Caco-2 (cell line): ENCODE measurements at regions not wholly inside any gene's neighbourhood (a gene's known extent, or its start where the extent isn't known, plus 50 kb on each side); places are given as distances from the start of the nearest gene placed in this dataset.
A peak's percentile ranks its signal among the peaks of the same experiment; 100 is the strongest.

ENCODE experiments used
- BruUV-seq: library from RNA; stranded (reverse); fragments of 400-500 nt; replicated peaks from 2 replicates; lab custom pipeline; 2021; lab: Mats Ljungman, UMichigan
- CTCF ChIA-PET: fragments of 300-600 bp; sonication (Branson Sonifier 250); formaldehyde crosslinking; loops from one replicate; lab custom pipeline; 2022; ENCODE audit warnings: antibody characterized with exemption; lab: Charles Lee
- POLR2A ChIA-PET: fragments of 300-600 bp; sonication (Branson Sonifier 250); formaldehyde crosslinking; loops from one replicate; lab custom pipeline; 2022; ENCODE audit warnings: antibody characterized with exemption; lab: Charles Lee
- DNase-seq, 2 experiments: peaks; one replicate each; pipeline versions ENCODE4 v3.0.0 to v3.0.0-alpha.2; 2020 to 2022
- H3K27me3 ChIP-seq: replicated peaks from 2 replicates; pipeline ENCODE4 v1.6.0; 2011; ENCODE audit warnings: low read length; ENCODE audit not compliant: control insufficient read depth, insufficient read depth
- H3K36me3 ChIP-seq: 2 replicates; pipeline ENCODE4 v1.5.1; 2011; ENCODE audit warnings: low read length; ENCODE audit not compliant: control insufficient read depth, insufficient read depth
- H3K4me1 ChIP-seq: fragments of 250-450 bp; sonication (Bioruptor Pico); 2 replicates; pipeline ENCODE4 v1.5.1; 2020; ENCODE audit warnings: mild to moderate bottlenecking
- H3K4me3 ChIP-seq: 2 replicates; pipeline ENCODE4 v1.5.1; 2011; ENCODE audit warnings: low read depth, mild to moderate bottlenecking, control low read depth, low read length
- H3K9me3 ChIP-seq: fragments of 250-450 bp; sonication (Bioruptor Pico); 2 replicates; pipeline ENCODE4 v1.5.1; 2020; ENCODE audit warnings: mild to moderate bottlenecking, moderate library complexity
- H3K27ac Mint-ChIP-seq: one replicate; pipeline ENCODE4 v1.8.0; 2022; ENCODE audit warnings: mixed read lengths; ENCODE audit not compliant: unreplicated experiment
- H3K27me3 Mint-ChIP-seq: one replicate; pipeline ENCODE4 v1.8.0; 2022; ENCODE audit warnings: mixed read lengths; ENCODE audit not compliant: insufficient read depth, unreplicated experiment
- H3K36me3 Mint-ChIP-seq: one replicate; pipeline ENCODE4 v1.8.0; 2022; ENCODE audit warnings: mild to moderate bottlenecking, mixed read lengths; ENCODE audit not compliant: insufficient read depth, unreplicated experiment
- H3K4me1 Mint-ChIP-seq: one replicate; pipeline ENCODE4 v1.8.0; 2022; ENCODE audit warnings: low read depth, mixed read lengths; ENCODE audit not compliant: unreplicated experiment
- H3K4me3 Mint-ChIP-seq: one replicate; pipeline ENCODE4 v1.8.0; 2022; ENCODE audit warnings: mild to moderate bottlenecking, moderate library complexity, mixed read lengths; ENCODE audit not compliant: unreplicated experiment
- H3K9me3 Mint-ChIP-seq: one replicate; pipeline ENCODE4 v1.8.0; 2022; ENCODE audit warnings: mixed read lengths; ENCODE audit not compliant: unreplicated experiment
- intact Hi-C: fragments of 100-400 bp; cut with micrococcal nuclease; formaldehyde crosslinking; loops from one replicate; pipeline ENCODE4 v1.10.0; 2022; ENCODE audit not compliant: unreplicated experiment
- TF ChIP-seq, protein P1 (sequence below), 2 experiments: fragments of 200-600 bp in 1 of 2; IDR thresholded peaks; 1 replicate in 1 of 2; 2 replicates in 1 of 2; pipeline versions ENCODE4 v1.5.1 to v1.8.0; 2011 to 2022; ENCODE audit warnings: antibody characterized with exemption in 1 of 2, control low read depth in 1 of 2, inconsistent platforms in 1 of 2, low read depth in 1 of 2, low read length in 1 of 2, mild to moderate bottlenecking in 1 of 2, moderate library complexity in 1 of 2; ENCODE audit not compliant: insufficient read depth in 1 of 2, severe bottlenecking in 1 of 2, unreplicated experiment in 1 of 2

DNA sequence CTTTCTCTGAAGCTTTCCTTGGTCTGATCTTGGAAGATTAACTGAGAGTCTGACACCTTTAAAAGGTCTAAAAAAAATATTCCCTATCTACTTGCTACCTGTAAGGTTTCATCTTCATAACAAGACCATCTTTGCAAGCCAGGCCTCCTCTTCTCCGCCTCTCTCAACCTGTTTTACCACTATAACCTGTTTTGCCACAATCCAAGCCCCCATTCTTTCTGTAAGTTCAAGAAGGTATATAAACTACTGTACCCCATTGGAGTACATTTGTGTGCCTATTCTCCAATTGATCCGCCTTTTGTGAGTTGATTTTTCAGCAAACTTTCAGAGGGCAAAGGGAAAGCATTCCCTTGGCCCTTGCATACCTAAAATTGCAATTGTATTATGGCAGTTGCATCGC lies 319.3 kb upstream of the NECTIN3 start:
- Mint-ChIP-seq H3K27me3 (no peaks in the 10 kb centered on the region), H3K27ac (peak overlapping the region; percentile 87), H3K9me3 (peaks cover 23% of the 10 kb centered on the region), H3K4me3 (peak overlapping the region; percentile 55), H3K36me3 (peaks cover 7% of the 10 kb centered on the region), H3K4me1 (peaks cover 15% of the 10 kb centered on the region)
- CTCF ChIA-PET, result no interaction called here
- H3K9me3 ChIP-seq, result no peaks in the 10 kb centered on the region
- H3K4me3 ChIP-seq, result no peak overlapping the region
- POLR2A ChIA-PET, result no interaction called here
- no peaks in the 10 kb centered on the region for H3K27me3 ChIP-seq
- H3K4me1 ChIP-seq, result peaks cover 30% of the 10 kb centered on the region
- peak in 1 of 2 experiments; percentile 64 for DNase-seq
- intact Hi-C loops, result loop anchor here (1.0 kb wide), 2 partner anchors 9 to 21 kb away; no protein-coding TSS in a partner anchor
- no TSS peak for BruUV-seq
- no peaks in the 10 kb centered on the region for H3K36me3 ChIP-seq
- TF ChIP-seq, protein P1, sequence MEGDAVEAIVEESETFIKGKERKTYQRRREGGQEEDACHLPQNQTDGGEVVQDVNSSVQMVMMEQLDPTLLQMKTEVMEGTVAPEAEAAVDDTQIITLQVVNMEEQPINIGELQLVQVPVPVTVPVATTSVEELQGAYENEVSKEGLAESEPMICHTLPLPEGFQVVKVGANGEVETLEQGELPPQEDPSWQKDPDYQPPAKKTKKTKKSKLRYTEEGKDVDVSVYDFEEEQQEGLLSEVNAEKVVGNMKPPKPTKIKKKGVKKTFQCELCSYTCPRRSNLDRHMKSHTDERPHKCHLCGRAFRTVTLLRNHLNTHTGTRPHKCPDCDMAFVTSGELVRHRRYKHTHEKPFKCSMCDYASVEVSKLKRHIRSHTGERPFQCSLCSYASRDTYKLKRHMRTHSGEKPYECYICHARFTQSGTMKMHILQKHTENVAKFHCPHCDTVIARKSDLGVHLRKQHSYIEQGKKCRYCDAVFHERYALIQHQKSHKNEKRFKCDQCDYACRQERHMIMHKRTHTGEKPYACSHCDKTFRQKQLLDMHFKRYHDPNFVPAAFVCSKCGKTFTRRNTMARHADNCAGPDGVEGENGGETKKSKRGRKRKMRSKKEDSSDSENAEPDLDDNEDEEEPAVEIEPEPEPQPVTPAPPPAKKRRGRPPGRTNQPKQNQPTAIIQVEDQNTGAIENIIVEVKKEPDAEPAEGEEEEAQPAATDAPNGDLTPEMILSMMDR (IDR thresholded peaks at IDR 0.05; ENCODE audit: insufficient read depth in 1 of 2, low read depth in 1 of 2, low read length in 1 of 2, severe bottlenecking in 1 of 2, unreplicated experiment in 1 of 2), result no peak

DNA sequence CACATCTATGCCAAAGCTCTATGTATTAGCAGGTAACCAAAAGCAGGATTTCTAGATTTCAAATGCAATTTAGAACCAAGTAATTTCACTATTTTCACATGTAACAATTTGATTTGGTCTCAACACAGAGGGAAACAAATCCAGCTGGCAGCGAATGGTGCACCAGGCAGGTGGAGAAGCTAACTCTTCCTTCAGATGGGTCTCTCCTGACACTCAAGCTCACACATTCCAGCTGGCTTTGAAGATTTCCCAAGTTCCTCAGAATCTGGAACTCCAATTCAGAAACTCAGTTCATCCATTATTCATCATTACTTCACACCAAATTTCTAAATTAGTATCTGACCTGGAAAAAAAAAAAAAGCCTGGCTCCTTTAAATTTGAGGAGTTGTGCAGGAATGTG lies 318.1 kb upstream of the NECTIN3 start:
- no peak for DNase-seq
- H3K36me3 Mint-ChIP-seq, result peaks cover 7% of the 10 kb centered on the region
- no TSS peak for BruUV-seq
- ChIA-PET POLR2A (no interaction called here), CTCF (no interaction called here)
- Histone ChIP-seq H3K36me3 (no peaks in the 10 kb centered on the region), H3K4me3 (no peak overlapping the region), H3K4me1 (peaks cover 30% of the 10 kb centered on the region), H3K27me3 (no peaks in the 10 kb centered on the region), H3K9me3 (no peaks in the 10 kb centered on the region)
- H3K4me3 Mint-ChIP-seq, result no peak overlapping the region
- TF ChIP-seq, protein P1 (IDR thresholded peaks at IDR 0.05; ENCODE audit: insufficient read depth in 1 of 2, low read depth in 1 of 2, low read length in 1 of 2, severe bottlenecking in 1 of 2, unreplicated experiment in 1 of 2), result no peak
- intact Hi-C loops, result no loop called here
- no peak overlapping the region for H3K27ac Mint-ChIP-seq
- no peaks in the 10 kb centered on the region for H3K27me3 Mint-ChIP-seq
- H3K9me3 Mint-ChIP-seq, result peaks cover 19% of the 10 kb centered on the region
- H3K4me1 Mint-ChIP-seq, result peaks cover 15% of the 10 kb centered on the region

DNA sequence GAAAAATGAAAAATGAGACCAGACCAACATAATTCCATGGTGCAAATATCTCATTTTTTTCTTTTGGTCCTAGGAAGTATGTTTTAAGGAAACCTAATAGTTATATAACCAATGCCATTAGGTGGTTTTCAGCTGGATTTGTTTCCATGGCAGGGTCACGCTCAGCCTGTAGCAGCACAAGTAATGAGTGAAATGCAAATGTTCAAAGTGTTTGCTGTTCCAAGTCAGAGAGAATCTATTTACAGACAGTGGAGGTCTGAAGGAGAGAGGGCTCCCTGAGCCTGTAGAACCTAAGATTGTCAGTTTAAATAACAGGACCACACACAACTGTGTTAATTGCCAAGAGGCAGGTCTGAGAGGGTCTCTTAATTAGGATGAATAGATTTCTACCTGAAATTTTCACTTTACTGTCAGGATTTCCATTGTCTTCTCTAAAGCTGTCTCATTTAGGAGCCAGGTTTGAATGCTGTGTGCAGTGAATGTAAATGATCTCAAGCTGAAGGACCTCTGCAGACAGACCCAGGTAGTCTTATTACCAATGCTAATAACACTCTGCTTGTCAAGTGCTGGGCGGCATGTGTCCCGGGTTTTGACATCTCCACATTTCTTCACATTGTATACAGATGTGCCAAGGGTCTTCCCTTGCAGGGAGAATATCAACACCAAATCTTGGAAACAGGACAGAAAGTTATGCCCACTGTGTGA lies 317.3 kb upstream of the NECTIN3 start:
- POLR2A ChIA-PET, result no interaction called here
- Histone ChIP-seq H3K27me3 (no peaks in the 10 kb centered on the region), H3K36me3 (no peaks in the 10 kb centered on the region), H3K9me3 (no peaks in the 10 kb centered on the region), H3K4me1 (peaks cover 30% of the 10 kb centered on the region), H3K4me3 (no peak overlapping the region)
- no peak for DNase-seq
- intact Hi-C loops, result no loop called here
- Mint-ChIP-seq H3K27me3 (no peaks in the 10 kb centered on the region), H3K27ac (no peak overlapping the region), H3K9me3 (peaks cover 19% of the 10 kb centered on the region), H3K4me1 (peaks cover 15% of the 10 kb centered on the region), H3K36me3 (peaks cover 7% of the 10 kb centered on the region), H3K4me3 (no peak overlapping the region)
- no TSS peak for BruUV-seq
- CTCF ChIA-PET, result no interaction called here
- TF ChIP-seq, protein P1 (IDR thresholded peaks at IDR 0.05; ENCODE audit: insufficient read depth in 1 of 2, low read depth in 1 of 2, low read length in 1 of 2, severe bottlenecking in 1 of 2, unreplicated experiment in 1 of 2), result no peak
